ENCODE measurements at regions not wholly inside any gene's neighbourhood (a gene's known extent, or its start where the extent isn't known, plus 50 kb on each side); places are given as distances from the start of the nearest gene placed in this dataset.

DNA sequence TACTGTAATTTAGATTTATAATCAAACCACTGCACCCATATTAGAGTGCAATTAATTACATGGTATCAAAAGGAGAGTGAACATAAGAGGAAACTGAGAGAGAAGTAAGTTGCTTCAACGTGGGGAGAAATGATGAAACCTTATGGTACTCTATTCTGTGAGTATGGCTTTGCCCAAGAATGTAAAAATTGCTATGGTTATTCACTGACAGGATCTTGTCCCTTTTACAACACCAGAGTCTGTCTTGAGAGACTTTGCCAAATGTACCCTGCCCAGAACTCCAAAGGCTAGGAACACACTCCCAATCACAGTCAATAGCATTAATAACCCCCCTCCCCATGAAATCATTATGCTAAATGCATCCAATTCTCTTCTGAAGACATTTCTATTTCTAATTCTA lies 974.8 kb upstream of the POU3F3 start:
- Histone ChIP-seq H3K4me1 (no peaks in the 10 kb centered on the region), H3K27me3 (ENCODE audit: control insufficient read depth, insufficient read depth, low read length) (no peaks in the 10 kb centered on the region), H3K4me3 (ENCODE audit: low read depth, low read length) (no peak overlapping the region), H2AFZ (no peak overlapping the region), H3K27ac (no peak overlapping the region), H3K9ac (no peak overlapping the region), H3K4me2 (ENCODE audit: low read length) (no peak overlapping the region), H3K36me3 (ENCODE audit: control insufficient read depth, insufficient read depth, low read length) (no peaks in the 10 kb centered on the region), H3K79me2 (no peaks in the 10 kb centered on the region), H3K9me3 (ENCODE audit: control insufficient read depth, low read length) (no peaks in the 10 kb centered on the region)
- TF ChIP-seq, protein P1, sequence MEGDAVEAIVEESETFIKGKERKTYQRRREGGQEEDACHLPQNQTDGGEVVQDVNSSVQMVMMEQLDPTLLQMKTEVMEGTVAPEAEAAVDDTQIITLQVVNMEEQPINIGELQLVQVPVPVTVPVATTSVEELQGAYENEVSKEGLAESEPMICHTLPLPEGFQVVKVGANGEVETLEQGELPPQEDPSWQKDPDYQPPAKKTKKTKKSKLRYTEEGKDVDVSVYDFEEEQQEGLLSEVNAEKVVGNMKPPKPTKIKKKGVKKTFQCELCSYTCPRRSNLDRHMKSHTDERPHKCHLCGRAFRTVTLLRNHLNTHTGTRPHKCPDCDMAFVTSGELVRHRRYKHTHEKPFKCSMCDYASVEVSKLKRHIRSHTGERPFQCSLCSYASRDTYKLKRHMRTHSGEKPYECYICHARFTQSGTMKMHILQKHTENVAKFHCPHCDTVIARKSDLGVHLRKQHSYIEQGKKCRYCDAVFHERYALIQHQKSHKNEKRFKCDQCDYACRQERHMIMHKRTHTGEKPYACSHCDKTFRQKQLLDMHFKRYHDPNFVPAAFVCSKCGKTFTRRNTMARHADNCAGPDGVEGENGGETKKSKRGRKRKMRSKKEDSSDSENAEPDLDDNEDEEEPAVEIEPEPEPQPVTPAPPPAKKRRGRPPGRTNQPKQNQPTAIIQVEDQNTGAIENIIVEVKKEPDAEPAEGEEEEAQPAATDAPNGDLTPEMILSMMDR (IDR thresholded peaks at IDR 0.05): no peak

DNA sequence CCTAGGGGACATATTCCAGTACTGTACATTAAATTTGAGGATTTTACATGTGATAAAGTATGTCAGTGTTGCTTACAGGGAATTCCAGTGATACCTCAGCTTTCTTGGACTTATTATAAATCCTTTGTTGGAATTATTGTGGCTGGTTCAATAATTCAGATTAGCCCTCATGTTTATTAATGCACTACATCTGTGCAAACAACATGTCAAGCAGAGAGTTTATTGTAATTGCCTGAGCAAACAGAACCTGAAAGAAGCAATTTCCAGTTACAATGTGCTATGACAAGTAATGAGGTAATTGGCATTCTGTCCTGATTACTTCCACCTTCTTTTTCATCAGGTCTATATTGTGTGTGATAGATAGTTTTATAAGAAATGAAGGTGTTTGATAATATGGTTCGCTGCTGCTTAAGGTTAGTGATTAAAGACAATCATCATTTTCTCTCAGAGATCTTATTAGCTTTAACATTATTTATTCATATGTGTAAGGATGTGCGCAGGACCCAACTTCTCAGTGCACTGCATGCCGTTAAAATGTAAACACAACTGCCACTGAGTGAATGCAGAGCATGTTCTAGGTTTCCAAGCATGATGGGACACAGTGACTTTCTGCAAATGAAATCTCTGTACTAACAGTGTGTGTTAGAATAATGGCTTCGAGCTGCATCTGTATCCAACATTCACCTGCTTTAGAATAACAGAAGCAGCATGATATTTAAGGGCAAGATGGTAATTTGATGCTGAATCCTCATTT lies 973.7 kb upstream of the POU3F3 start:
- Histone ChIP-seq H3K9me3 (ENCODE audit: control insufficient read depth, low read length) (no peaks in the 10 kb centered on the region), H3K27me3 (ENCODE audit: control insufficient read depth, insufficient read depth, low read length) (no peaks in the 10 kb centered on the region), H3K4me3 (ENCODE audit: low read depth, low read length) (no peak overlapping the region), H3K79me2 (no peaks in the 10 kb centered on the region), H3K36me3 (ENCODE audit: control insufficient read depth, insufficient read depth, low read length) (no peaks in the 10 kb centered on the region), H3K27ac (no peak overlapping the region), H3K4me1 (no peaks in the 10 kb centered on the region), H2AFZ (no peak overlapping the region), H3K4me2 (ENCODE audit: low read length) (no peak overlapping the region), H3K9ac (no peak overlapping the region)
- TF ChIP-seq, protein P1 (IDR thresholded peaks at IDR 0.05): no peak

DNA sequence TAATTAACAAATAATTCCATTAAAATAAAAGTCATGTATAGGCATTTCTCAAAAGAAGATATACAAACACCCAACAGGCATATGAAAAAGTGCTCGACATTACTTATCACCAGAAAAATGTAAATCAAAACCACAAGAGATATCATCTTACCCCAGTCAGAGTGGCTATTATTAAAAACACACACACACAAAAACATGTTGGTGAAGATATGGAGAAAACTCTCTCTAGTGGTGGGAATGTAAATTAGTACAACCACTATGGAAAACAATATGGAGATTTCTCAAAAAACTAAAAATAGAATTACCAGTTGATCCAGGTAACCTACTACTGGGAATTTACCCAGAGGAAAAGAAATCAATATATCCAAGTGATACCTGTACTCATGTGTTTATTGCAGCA lies 966.3 kb upstream of the POU3F3 start:
- Histone ChIP-seq H3K4me2 (ENCODE audit: low read length) (no peak overlapping the region), H3K9ac (no peak overlapping the region), H3K4me1 (no peaks in the 10 kb centered on the region), H3K79me2 (no peaks in the 10 kb centered on the region), H3K9me3 (ENCODE audit: control insufficient read depth, low read length) (no peaks in the 10 kb centered on the region), H3K27me3 (ENCODE audit: control insufficient read depth, insufficient read depth, low read length) (no peaks in the 10 kb centered on the region), H3K4me3 (ENCODE audit: low read depth, low read length) (no peak overlapping the region), H2AFZ (no peak overlapping the region), H3K36me3 (ENCODE audit: control insufficient read depth, insufficient read depth, low read length) (no peaks in the 10 kb centered on the region), H3K27ac (no peak overlapping the region)
- TF ChIP-seq, protein P1 (IDR thresholded peaks at IDR 0.05): no peak

DNA sequence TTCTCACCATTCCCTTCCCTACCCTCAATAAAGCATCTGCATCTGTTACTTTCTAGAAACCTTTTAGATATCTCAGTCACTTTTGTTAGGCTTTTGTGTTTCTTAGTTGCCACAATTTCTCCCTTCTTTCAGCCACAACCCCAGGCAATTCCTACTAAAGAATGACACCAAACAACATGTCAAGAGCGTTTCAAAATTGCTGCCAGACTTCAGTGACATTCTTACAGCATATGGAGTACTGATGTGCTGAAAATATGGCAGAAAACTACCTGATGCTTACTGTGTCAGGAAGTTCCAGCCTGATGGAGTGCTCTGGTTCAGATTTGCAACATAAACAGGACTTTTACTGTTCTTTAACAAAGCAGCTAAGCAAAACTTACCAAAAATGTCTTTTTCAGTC lies 957.7 kb upstream of the POU3F3 start:
- no peaks in the 10 kb centered on the region for H3K27me3 ChIP-seq (ENCODE audit: control insufficient read depth, insufficient read depth, low read length)
- H2AFZ ChIP-seq: no peak overlapping the region
- H3K9ac ChIP-seq: no peak overlapping the region
- no peaks in the 10 kb centered on the region for H3K36me3 ChIP-seq (ENCODE audit: control insufficient read depth, insufficient read depth, low read length)
- no peak overlapping the region for H3K4me2 ChIP-seq (ENCODE audit: low read length)
- H3K27ac ChIP-seq: no peak overlapping the region
- TF ChIP-seq, protein P1 (IDR thresholded peaks at IDR 0.05): no peak
- no peaks in the 10 kb centered on the region for H3K4me1 ChIP-seq
- H3K9me3 ChIP-seq (ENCODE audit: control insufficient read depth, low read length): no peaks in the 10 kb centered on the region
- no peaks in the 10 kb centered on the region for H3K79me2 ChIP-seq
- H3K4me3 ChIP-seq (ENCODE audit: low read depth, low read length): no peak overlapping the region

DNA sequence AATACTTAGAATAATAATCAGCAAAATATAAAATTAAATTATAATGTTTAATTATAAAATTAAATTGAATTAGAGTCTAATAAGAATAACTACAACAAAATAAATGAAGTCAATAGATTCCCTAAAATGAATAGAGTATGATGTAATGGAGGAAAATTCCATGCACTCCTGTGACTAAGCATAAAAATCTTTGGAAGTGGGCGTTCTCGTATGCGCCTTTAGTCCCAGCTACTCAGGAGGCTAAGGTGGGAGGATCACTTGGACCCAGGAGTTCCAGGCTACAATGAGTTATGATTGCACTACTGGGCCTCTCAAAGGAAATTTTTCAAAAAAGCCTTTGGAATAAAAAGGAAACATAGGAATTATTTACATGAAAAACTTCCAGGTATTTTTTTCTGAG lies 955.4 kb upstream of the POU3F3 start:
- H3K27ac ChIP-seq: no peak overlapping the region
- H3K27me3 ChIP-seq (ENCODE audit: control insufficient read depth, insufficient read depth, low read length): no peaks in the 10 kb centered on the region
- no peaks in the 10 kb centered on the region for H3K36me3 ChIP-seq (ENCODE audit: control insufficient read depth, insufficient read depth, low read length)
- H3K79me2 ChIP-seq: no peaks in the 10 kb centered on the region
- no peaks in the 10 kb centered on the region for H3K4me1 ChIP-seq
- no peak overlapping the region for H3K9ac ChIP-seq
- H3K4me2 ChIP-seq (ENCODE audit: low read length): no peak overlapping the region
- H3K4me3 ChIP-seq (ENCODE audit: low read depth, low read length): no peak overlapping the region
- H3K9me3 ChIP-seq (ENCODE audit: control insufficient read depth, low read length): no peaks in the 10 kb centered on the region
- H2AFZ ChIP-seq: no peak overlapping the region
- TF ChIP-seq, protein P1 (IDR thresholded peaks at IDR 0.05): no peak
